G401 (cell line): ENCODE measurements at regions not wholly inside any gene's neighbourhood (a gene's known extent, or its start where the extent isn't known, plus 50 kb on each side); places are given as distances from the start of the nearest gene placed in this dataset.
"Not testable (repeated sequence)": the region's sequence is repeated elsewhere in the genome, so short reads cannot be mapped to it uniquely, and the experiment has no call there.

Experiments used
- DNase-seq: peaks from one replicate; pipeline ENCODE4 v3.0.0-alpha.2; 2015; ENCODE audit warnings: low spot score
- in situ Hi-C: cut with HindIII; loops from 2 replicates; pipeline ENCODE4 v1.10.0; 2016; ENCODE audit warnings: low sequenced_read_pairs, mixed read lengths

DNA sequence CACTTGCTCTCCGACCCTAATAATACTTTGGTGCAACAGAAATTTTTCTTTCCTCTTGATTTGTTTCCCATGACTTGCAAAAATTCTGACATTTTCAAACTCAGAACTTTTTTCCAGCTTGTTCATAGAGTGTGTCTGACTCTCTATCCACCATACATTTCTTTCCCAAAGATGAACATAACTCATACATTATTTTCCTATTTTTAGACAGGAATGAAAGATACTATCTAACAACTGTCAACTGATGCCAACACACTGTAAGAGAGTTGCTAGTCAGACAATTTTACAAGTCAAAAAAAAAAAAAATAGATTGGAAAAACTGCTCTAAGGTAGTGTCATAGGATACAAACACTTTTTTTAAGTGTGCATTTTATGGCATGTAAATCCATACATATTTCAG lies 1001.0 kb upstream of the WWC1 start:
- in situ Hi-C loops, result no loop called here
- DNase-seq, result no peak

DNA sequence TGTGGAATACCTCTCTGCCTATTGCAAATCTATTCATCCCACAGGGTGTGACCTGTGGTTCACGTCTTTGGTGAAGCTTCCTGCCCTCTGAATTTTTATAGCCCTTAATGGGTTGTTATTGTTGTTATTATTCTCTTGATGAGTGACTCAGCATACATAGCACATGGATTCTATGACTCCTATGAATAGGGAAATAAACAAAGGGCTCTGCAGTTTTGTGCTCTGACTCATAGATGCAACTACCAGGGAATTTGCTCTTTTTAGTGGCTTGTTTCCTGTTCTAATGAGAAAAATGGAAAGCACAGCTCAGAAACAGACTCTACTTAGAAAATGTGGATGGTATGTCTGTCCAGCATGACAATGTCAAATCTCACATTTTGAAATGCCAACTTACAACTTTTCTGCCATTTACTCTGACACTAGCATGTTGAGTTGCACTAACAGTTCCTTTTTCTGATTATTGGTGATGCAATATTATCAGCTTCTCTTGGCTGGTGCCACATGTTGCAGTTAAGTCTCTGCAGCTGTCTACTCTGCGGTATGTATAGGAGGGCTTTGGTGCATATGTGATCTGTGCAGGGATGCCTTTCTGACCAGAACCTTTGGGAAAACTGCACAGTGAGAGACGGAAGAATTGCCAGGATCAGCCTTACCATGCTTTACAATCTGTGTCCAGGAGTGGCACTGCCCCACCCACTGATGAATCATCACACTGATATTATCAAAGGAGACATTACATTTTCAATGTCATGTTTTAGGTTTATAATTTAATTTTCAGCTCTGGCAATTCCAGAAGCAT lies 996.4 kb upstream of the WWC1 start:
- in situ Hi-C loops, result no loop called here
- DNase-seq, result no peak

DNA sequence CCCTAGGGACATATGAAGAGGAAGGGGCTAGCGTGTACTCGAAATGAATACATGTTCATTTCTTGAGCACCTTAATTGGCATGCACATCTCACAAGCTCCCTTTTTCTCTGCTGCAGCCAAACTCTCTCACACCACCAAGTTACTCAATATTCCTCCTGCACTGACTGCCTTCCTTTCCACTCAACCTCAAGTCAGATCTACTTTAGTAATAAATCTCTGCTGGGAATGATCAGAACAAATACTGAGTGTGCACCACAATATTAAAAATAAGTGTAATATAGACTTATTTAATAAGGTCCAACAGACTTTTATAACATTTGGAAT lies 995.8 kb upstream of the WWC1 start:
- no peak for DNase-seq
- in situ Hi-C loops, result no loop called here

DNA sequence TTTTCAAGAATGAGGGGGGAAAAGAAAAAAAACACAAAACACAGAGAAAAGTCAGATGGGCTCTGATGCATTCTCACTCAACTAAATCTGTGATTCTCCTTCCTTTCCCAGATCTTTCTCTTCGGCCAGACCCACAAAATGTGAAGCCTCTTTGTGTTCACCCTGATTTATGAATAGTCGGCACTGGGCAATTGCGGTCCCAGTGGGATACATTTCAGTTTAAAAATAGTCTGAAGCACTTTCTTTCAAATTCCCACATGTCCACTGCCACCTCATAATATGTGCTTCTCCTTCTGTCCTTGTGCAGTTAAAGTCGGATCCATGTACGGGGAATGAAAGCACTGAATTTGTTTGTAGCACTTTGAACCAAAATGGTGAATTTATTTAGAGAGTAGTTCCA lies 995.4 kb upstream of the WWC1 start:
- in situ Hi-C loops, result no loop called here

DNA sequence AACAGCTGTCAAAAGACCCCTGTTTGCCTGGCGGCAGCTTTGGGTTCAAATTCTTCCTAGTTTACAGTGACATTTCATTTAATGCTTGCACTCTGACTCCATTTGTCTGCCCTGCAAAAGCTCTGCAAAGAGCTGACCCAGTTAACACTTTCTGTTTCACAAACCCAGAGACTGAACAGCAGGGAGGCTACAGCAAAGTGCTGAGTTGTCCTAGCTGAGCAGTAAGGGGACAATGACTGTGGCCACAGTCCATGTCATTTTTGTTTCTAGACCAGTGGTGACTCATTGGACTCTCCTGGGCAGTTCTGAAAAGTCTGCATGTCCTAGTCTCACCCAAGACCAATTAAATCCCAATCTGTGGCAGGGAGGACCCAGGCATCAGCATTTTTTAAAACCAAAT lies 994.8 kb upstream of the WWC1 start:
- in situ Hi-C loops, result no loop called here

More for the DNA sequence above, 995.4 kb upstream of the WWC1 start:
- DNase-seq, result no peak

DNA sequence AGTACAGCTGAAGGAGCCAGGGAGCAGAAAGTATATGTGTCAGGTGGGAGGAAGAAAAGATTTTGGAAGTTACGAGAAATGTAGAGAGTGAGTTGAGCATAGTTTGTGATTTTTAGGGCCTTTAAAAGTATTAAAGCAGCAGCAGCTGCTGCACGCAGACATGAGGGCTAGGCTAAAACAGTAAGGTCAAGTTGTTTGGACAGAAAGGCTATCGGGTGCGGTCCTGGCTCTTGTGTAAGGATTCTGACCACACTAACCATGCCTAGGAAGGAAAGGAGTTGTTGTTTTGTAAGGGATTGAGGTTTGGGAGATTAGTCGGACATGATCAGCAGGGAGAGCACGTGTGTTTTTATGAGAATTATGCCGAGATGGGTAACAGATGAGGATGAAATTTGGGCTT lies 991.6 kb upstream of the WWC1 start:
- DNase-seq, in situ Hi-C loops: not testable (repeated sequence)

More for the DNA sequence above, 994.8 kb upstream of the WWC1 start:
- DNase-seq, result no peak

DNA sequence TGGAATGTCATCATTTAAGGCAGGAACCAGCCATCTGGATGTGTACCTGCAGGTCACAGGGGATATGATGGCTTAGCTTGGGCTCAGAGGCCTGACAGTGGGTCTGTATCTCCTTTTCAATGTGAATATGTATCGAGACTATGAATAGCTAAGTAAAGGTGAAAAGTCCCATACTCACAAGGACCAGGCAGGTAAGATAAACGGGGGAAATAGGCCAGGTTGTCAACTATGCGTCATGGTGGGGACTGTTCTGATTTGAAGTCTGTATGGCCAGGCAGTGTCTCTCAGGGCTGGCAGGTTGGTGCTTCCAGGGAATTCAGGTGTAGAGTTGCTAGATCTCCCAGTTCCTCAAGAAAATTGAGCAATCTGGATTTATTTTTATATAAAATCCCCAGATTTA lies 987.9 kb upstream of the WWC1 start:
- DNase-seq, result no peak
- in situ Hi-C loops, result no loop called here

DNA sequence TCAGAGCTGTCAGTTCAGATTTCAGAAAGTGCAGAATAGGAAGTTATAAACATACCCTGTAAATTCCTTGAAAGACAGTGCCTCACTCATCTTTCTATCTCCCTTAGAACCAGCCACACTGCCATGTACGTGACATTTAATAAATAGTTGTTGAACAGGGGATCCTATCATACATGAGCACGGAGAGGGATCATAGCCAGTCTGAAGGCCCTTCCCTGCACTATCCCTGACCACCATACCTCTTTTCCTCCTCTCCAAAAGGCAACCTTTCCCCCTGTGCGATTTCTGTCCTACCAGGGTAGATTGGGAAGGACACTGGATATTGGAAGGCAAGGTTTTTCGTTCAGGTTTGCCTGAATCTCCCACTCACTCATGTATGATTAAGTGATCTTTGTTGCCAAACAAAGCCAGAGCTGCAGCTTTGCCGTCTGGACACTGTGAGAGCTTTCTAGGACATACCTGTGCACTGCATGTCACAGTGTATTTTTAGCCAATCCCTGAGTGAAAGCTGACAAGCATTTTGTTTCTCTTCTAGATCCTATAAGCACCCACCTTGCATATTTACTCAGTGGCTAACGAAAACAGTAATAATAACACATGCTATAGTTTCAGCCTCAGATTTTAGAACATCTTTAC lies 986.5 kb upstream of the WWC1 start:
- DNase-seq, result peak; percentile 65
- in situ Hi-C loops, result no loop called here

DNA sequence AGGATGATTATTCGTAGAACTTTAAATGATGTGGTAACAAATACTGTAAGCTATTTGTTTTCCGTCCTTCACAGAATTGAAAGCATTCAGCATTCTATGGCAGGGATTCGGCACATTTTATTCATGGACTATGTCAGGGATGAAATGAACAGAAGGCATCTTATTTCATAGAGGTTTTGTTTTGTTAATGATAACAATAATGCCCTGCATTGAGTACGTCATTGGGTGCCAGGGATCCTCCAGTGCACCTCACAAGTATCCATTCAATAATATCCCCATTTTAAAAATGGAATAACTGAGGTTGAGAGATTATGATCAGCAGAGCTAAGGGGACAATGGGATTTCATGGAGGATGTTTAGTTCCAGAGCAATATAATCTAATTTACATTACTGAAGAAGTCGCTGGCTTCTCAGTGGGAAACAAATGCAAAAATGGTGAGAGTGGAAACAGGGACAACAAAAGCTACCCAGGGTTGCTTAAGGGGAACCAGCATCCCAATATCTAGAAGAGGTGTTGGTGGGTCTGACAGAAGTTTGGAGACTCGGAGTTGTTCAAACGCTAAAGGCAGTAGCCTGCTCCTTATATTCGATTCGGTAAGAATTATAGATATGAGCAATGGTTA lies 985.7 kb upstream of the WWC1 start:
- in situ Hi-C loops, result no loop called here
- DNase-seq, result no peak

DNA sequence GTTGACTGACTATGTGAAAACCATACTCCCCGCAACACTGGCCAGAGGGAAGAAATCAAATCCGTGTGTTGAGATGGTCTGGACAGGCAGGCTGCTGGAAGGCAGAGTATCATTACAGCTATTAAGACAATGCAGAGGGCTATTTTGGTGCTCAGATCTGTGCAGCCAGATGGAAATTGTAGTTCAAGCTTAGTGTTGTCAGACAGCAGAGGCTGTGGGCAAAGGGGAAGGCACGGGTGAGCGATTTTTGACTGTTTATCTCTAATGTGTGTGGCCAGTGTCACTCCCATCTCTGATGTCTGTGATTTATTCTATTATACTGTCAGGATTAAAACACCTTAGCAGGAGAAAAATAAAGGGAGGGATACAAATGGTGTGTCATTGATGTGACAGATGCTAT lies 984.4 kb upstream of the WWC1 start:
- DNase-seq, result no peak
- in situ Hi-C loops, result no loop called here

DNA sequence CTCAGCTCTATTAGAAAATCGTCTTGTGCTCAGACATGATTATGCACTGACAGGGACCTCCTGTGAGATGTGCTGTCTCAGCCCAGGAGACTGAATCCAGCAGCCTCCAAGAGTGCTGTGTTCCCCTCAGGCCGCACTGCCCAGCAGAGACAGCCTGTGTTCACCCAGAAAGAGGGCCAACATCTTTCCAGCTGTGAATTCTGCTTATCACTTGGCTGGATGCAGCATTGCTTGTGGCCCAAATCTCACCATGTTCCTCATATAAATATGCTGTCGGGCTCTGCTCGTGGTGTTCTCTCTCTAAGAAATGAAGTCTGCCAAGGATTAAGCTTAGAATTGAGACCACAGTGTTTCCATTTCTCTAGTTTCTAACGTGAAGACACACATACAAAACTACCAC lies 983.0 kb upstream of the WWC1 start:
- in situ Hi-C loops, result no loop called here
- no peak for DNase-seq

DNA sequence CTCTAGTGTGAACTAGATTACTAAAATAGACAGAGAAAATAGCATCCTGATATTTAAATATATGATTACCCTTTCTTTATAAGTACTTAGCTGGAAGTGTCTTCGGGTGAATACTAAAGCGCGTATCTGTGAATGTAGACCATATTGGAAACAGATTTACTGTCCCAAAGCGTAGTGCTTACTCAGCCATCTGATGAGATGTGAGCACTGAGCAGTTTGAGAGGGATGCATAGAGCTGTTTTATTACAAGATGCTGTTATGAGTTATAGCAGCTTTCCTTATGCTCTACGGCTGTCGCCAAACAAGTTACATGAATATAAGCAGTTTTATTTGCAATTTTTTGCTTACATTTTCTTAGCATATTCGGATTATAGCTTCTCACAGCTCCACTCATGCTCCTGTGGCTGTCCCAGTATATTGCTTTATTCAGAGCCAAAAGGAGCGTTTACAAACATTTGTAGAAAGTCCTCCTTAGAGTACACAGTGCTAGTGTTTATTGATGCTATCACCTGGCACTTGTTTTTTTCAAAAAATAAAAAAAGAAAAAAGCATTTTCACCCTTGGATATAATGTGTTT lies 981.4 kb upstream of the WWC1 start:
- in situ Hi-C loops, result no loop called here
- no peak for DNase-seq

DNA sequence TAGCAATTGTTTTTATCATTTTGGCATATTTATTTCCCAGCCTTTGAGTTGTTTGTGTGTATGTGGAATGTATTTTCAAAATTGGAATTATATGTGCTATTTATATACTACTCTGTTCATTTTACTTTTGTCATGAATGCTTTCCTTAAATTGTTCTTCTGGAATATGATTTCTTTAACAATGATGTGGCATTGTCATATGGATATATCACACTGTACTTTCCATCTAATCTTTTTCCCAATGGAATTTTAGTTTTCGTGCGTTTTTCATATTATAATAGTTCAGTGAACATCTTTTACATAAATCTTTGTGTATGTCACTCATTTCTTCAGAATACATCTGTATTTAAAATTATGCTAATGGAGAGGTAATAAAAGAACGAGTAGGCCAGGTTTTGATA lies 980.1 kb upstream of the WWC1 start:
- in situ Hi-C loops, result no loop called here
- DNase-seq, result no peak

DNA sequence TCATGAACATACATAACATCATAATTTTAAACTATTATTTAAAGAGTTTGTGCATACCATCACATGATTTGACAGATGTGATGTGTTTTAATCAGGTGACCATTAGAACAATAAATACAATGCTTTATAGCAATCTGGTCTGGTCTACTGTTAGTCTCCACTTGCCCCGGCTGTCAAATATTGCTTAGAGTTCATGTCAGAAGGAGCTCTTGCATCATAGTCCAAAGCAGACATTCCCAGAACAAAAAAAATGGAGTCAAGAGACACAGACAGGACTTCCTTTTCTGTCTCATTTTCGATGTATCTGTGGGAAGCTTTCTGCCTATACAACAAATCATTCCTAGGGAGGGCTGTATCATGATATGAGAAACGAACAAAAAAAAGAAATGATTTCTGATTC lies 979.2 kb upstream of the WWC1 start:
- in situ Hi-C loops, result no loop called here
- no peak for DNase-seq

DNA sequence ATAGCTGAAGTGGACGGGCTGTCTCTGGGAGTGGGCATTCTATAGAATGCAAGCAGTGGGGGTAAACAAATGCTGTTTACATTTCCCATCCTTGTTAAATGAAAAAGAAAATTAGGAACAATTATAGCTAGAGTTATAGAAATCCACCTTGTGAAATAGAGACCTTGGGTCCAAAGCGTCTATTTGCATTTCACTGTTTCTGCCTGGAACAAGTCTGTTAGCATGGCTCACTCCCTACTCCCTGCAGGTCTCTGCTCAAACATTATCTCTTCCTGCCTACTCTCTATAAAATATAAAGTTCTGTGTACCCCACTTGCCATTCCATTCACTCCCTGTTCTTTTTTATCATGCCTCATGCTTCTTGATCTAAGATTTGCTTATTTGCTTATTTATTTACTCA lies 975.7 kb upstream of the WWC1 start:
- in situ Hi-C loops, result no loop called here
- DNase-seq, result no peak

DNA sequence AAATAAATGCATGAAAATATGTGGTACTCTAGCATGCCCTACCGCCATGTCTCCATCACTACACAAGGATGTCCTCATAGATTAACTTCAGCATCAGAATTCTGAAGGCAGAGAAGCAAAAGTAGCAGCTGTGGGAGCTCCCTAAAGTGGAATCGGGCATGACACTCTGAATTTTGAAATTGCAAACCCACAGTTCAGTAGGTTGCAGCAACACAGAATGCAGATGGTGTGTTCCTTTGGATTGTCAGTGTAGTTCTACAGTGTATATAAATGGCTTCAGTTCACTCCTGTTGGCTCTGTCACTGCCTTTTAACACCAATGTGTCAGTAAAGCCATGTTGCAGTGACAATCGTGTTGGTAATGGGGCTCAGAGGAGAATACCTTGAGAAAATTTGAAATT lies 973.6 kb upstream of the WWC1 start:
- in situ Hi-C loops, result no loop called here
- no peak for DNase-seq

DNA sequence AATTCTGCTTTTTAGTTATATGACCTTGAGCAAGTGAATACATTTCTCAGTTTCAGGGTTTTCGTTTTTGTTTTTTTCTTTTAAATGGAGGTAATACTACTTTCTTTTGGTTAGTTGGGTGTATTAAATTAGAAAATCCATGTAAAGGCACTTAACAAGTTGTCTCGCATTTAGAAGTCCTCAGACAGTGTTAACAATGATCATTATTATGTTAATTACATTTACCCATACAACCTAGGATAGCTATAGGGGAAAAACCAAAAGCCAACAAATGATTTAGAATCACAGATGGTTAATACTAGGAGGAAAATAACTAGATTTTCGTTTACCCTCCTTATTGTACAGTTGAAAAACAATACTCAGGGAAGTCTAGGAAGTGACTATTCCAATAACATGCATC lies 972.2 kb upstream of the WWC1 start:
- in situ Hi-C loops, result no loop called here
- DNase-seq, result no peak

DNA sequence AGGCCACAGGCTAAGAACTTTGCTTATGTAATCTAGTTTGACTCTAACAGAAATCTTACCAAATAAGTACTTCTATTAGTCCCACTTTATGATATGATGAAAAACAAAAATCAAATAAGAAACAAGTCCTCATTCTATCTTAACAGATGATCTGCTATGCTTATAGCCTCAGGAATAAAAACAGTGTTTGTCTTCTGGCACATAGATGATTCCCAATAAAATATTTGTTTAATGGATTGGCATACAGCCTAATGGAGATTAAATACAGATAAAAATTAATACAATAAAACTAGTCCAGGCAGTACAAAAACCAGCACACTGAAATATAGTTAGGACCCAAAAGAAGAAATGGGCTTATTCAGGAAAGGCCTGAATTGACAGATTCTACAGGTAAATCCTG lies 971.4 kb upstream of the WWC1 start:
- in situ Hi-C loops, result no loop called here
- no peak for DNase-seq

DNA sequence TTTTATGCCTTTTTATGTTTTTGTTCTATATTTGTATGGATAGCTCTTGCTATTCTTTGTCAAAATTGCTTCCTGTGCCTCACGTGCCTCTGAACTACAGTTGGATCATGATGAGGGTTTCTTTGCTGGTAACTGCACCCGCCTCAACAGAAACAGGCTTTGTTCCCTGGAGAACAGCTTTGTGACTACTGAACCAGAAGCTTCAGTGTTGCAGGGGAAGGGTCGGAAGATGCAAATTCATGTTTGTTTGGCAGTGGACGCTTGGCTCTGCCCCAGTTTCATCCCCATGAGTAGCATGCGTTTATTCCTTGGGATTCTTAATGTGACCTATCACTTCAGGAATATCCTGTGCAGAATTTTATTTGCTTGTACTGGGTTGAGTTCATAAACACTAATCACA lies 959.1 kb upstream of the WWC1 start:
- DNase-seq, result no peak
- in situ Hi-C loops, result no loop called here

DNA sequence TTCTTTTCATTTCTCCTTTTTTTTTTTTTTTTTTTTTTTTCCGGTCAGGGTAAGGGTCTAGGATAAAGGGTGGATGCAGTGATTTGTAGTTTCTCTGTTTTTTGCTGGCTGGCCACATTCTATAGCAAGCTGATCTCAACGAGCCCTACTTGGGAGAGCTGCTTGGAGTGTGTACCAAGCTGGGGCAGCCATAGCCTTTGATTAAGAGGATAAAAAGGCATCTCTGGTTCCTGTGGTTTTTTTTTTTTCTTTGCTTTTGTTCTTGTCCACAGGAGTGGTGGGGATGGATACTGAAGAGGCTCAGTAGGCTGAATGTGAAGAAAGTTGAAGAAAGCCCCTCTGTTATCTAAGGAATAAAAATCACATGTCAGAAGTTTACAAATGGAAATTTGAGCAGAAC lies 955.3 kb upstream of the WWC1 start:
- DNase-seq, result no peak
- in situ Hi-C loops, result no loop called here

DNA sequence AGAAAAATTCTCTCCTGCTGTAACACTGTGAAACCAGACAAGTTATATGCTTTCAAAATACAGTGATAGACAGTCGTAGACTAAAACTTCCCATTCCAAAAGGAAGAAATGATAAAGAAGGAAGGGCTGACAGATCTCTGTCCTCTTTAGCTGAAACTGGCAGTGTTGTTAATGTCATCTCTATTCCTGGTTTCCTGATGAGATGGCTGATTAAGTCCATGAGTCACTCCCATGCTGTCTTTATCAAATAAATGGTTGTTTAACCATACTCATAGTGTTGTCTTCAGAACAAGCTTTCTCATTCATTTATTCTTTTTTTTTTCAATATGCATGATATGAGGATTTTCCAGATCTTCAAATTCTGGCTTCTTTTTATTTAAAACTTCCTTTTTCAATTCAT lies 952.2 kb upstream of the WWC1 start:
- DNase-seq, result no peak
- in situ Hi-C loops, result no loop called here
